ENCODE measurements at regions not wholly inside any gene's neighbourhood (a gene's known extent, or its start where the extent isn't known, plus 50 kb on each side); places are given as distances from the start of the nearest gene placed in this dataset.

- TF ChIP-seq ZBTB10 (tag by site-specific recombination; IDR thresholded peaks at IDR 0.05) = no peak
- TF ChIP-seq KLF1 (tag by site-specific recombination; IDR thresholded peaks at IDR 0.05) = no peak
- no peak for TF ChIP-seq GFI1B (tag by site-specific recombination; IDR thresholded peaks at IDR 0.05)
- no peak for TF ChIP-seq PRDM10 (tag by site-specific recombination; IDR thresholded peaks at IDR 0.05)
- no peak for TF ChIP-seq BCL6B (tag by site-specific recombination; IDR thresholded peaks at IDR 0.05)
- TF ChIP-seq ZNF280C (tag by site-specific recombination; IDR thresholded peaks at IDR 0.05) = no peak
- TF ChIP-seq ZNF426 (tag by site-specific recombination; IDR thresholded peaks at IDR 0.05) = no peak
- TF ChIP-seq SETDB1 (IDR thresholded peaks at IDR 0.05; ENCODE audit: insufficient read length, low read length) = no peak
Observed at GRCh38 chr6:138569970-138570724, 70.9 kb upstream of the NHSL1 start (continued).

- H3K4me3 ChIP-seq (ENCODE audit: low read depth, low read length) = no peak overlapping the region
- H3K9me3 ChIP-seq (ENCODE audit: control insufficient read depth, insufficient read depth, low read depth, low read length) = no peaks in the 10 kb centered on the region
- peaks cover 14% of the 10 kb centered on the region for H3K4me1 ChIP-seq (ENCODE audit: control insufficient read depth, insufficient read depth, low read length)
- ChIA-PET POLR2A (interaction anchor here (0.6 kb wide), 1 partner anchor 12 kb away, joined by 3 read pairs; no protein-coding TSS in a partner anchor), CTCF (interaction anchor here (0.6 to 2.0 kb wide), 6 partner anchors 10 to 166 kb away, joined by 3 to 8 read pairs (median 4); partner anchors contain the start of gene HEBP2)
- TF ChIP-seq PRDM4 (tag by site-specific recombination; IDR thresholded peaks at IDR 0.05) = no peak
- TF ChIP-seq ZBTB26 (tag by site-specific recombination; optimal IDR thresholded peaks at IDR 0.05) = no peak
- TF ChIP-seq ZNF391 (tag by site-specific recombination; IDR thresholded peaks at IDR 0.05; ENCODE audit: borderline replicate concordance, low read depth) = no peak
- TF ChIP-seq ZNF184 (tag by site-specific recombination; IDR thresholded peaks at IDR 0.05) = no peak
- no peak for TF ChIP-seq ZNF202 (tag by site-specific recombination; IDR thresholded peaks at IDR 0.05; ENCODE audit: borderline replicate concordance)
- no peak for TF ChIP-seq KLF9 (tag by site-specific recombination; IDR thresholded peaks at IDR 0.05; ENCODE audit: low read depth)
- TF ChIP-seq ELK4 (IDR thresholded peaks at IDR 0.05; ENCODE audit: borderline replicate concordance, low read depth, low read length) = no peak
- TF ChIP-seq ZNF561 (tag by site-specific recombination; IDR thresholded peaks at IDR 0.05; ENCODE audit: borderline replicate concordance) = no peak
- TF ChIP-seq ZNF366 (tag by site-specific recombination; conservative IDR thresholded peaks at IDR 0.05) = no peak
- TF ChIP-seq ZNF792 (tag by site-specific recombination; IDR thresholded peaks at IDR 0.05) = no peak
- TF ChIP-seq ZNF223 (tag by site-specific recombination; IDR thresholded peaks at IDR 0.05) = no peak
- no peak overlapping the region for H3K27ac ChIP-seq (ENCODE audit: extremely low read depth, low read depth, low read length)
- no peaks in the 10 kb centered on the region for H3K36me3 ChIP-seq (ENCODE audit: control insufficient read depth in 2 of 2, insufficient read depth in 1 of 2, low read length in 2 of 2)
Observed at GRCh38 chr6:138570725-138571029, 71.4 kb upstream of the NHSL1 start.

Data from HEK293 (cell line).